GM23338 (cell line): ENCODE measurements at regions not wholly inside any gene's neighbourhood (a gene's known extent, or its start where the extent isn't known, plus 50 kb on each side); places are given as distances from the start of the nearest gene placed in this dataset.

ENCODE experiments used
- ATAC-seq: fragments of 200-7000 bp; cut with Tn5 transposase; 3 replicates; pipeline ENCODE4 v1.9.1; 2020
- DNase-seq: peaks from one replicate; pipeline ENCODE4 v3.0.0-alpha.2; 2015; ENCODE audit warnings: low spot score
- H2AFZ ChIP-seq: fragments of 200-600 bp; sonication (generic); 2 replicates; pipeline ENCODE4 v1.8.0; 2016; ENCODE audit warnings: antibody characterized with exemption, mild to moderate bottlenecking, moderate library complexity
- H3F3A ChIP-seq: fragments of 200-600 bp; sonication (generic); replicated peaks from 2 replicates; pipeline ENCODE4 v1.8.0; 2017; ENCODE audit warnings: antibody characterized with exemption, mixed run types, low read depth
- H3K27ac ChIP-seq: fragments of 200-600 bp; sonication (generic); 2 replicates; pipeline ENCODE4 v1.6.1; 2016; ENCODE audit warnings: low read depth
- H3K27me3 ChIP-seq: fragments of 200-600 bp; sonication (generic); 2 replicates; pipeline ENCODE4 v1.8.0; 2016; ENCODE audit warnings: mild to moderate bottlenecking, mixed run types, moderate library complexity; ENCODE audit not compliant: insufficient read depth
- H3K36me3 ChIP-seq: fragments of 200-600 bp; sonication (generic); 2 replicates; pipeline ENCODE4 v1.8.0; 2016; ENCODE audit warnings: mild to moderate bottlenecking; ENCODE audit not compliant: insufficient read depth
- H3K4me1 ChIP-seq: fragments of 200-600 bp; sonication (generic); 2 replicates; pipeline ENCODE4 v1.8.0; 2016; ENCODE audit warnings: mild to moderate bottlenecking, moderate library complexity; ENCODE audit not compliant: insufficient read depth
- H3K4me2 ChIP-seq: fragments of 200-600 bp; sonication (generic); 2 replicates; pipeline ENCODE4 v1.7.1; 2017; ENCODE audit warnings: mixed run types
- H3K4me3 ChIP-seq: fragments of 200-600 bp; sonication (generic); 2 replicates; pipeline ENCODE4 v1.6.1; 2016; ENCODE audit warnings: mixed run types
- H3K79me2 ChIP-seq: fragments of 200-600 bp; sonication (generic); replicated peaks from 2 replicates; pipeline ENCODE4 v1.8.0; 2017; ENCODE audit warnings: mild to moderate bottlenecking; ENCODE audit not compliant: insufficient read depth
- H3K9me2 ChIP-seq: fragments of 200-600 bp; sonication (generic); 2 replicates; pipeline ENCODE4 v1.8.0; 2017; ENCODE audit not compliant: insufficient read depth
- H4K20me1 ChIP-seq: fragments of 200-600 bp; sonication (generic); replicated peaks from 2 replicates; pipeline ENCODE4 v1.8.0; 2017; ENCODE audit warnings: mild to moderate bottlenecking; ENCODE audit not compliant: insufficient read depth
- H3K27ac Mint-ChIP-seq: 2 replicates; pipeline ENCODE4 v1.8.0; 2020; ENCODE audit warnings: inconsistent platforms, mild to moderate bottlenecking, moderate library complexity, mixed read lengths
- H3K27me3 Mint-ChIP-seq: 3 replicates; pipeline ENCODE4 v1.8.0; 2022; ENCODE audit warnings: low read depth, mild to moderate bottlenecking, moderate library complexity, mixed read lengths, inconsistent platforms; ENCODE audit not compliant: insufficient read depth, poor library complexity
- H3K36me3 Mint-ChIP-seq: 3 replicates; pipeline ENCODE4 v1.8.0; 2021; ENCODE audit warnings: low read depth, mild to moderate bottlenecking, inconsistent platforms, moderate library complexity, mixed read lengths
- H3K4me1 Mint-ChIP-seq: 3 replicates; pipeline ENCODE4 v1.8.0; 2020; ENCODE audit warnings: mild to moderate bottlenecking, inconsistent platforms, mixed read lengths
- H3K4me3 Mint-ChIP-seq: 3 replicates; pipeline ENCODE4 v1.8.0; 2021; ENCODE audit warnings: moderate library complexity, mild to moderate bottlenecking, inconsistent platforms, mixed read lengths
- H3K9me3 Mint-ChIP-seq: 3 replicates; pipeline ENCODE4 v1.8.0; 2020; ENCODE audit warnings: moderate library complexity, mild to moderate bottlenecking, inconsistent platforms, mixed read lengths
- CREB1 ChIP-seq: fragments of 250-450 bp; sonication (Bioruptor Pico); IDR thresholded peaks from 2 replicates; pipeline ENCODE4 v1.5.0; 2020; ENCODE audit warnings: low read depth, mild to moderate bottlenecking, moderate library complexity
- EZH2 ChIP-seq: fragments of 200-600 bp; sonication (generic); IDR thresholded peaks from one replicate; pipeline ENCODE4 v1.8.0; 2017; ENCODE audit warnings: antibody characterized with exemption, mild to moderate bottlenecking, low read depth; ENCODE audit not compliant: unreplicated experiment
- NANOG ChIP-seq: IDR thresholded peaks from 2 replicates; pipeline ENCODE4 v1.6.1; 2016; ENCODE audit warnings: antibody characterized with exemption, borderline replicate concordance
- ZNF114 ChIP-seq: fragments of 250-450 bp; sonication (Bioruptor Pico); IDR thresholded peaks from 2 replicates; pipeline ENCODE4 v1.5.0; 2020; ENCODE audit warnings: mild to moderate bottlenecking, moderate library complexity
- TF ChIP-seq, protein P1 (sequence below), 2 experiments: fragments of 200-600 bp in 1 of 2; sonication (generic) in 1 of 2; conservative IDR thresholded peaks; 2 replicates each; pipeline versions ENCODE4 v1.5.1 to v1.6.1; 2016 to 2017; ENCODE audit warnings: antibody characterized with exemption in 2 of 2, low read depth in 2 of 2, mild to moderate bottlenecking in 2 of 2, moderate library complexity in 1 of 2
- TF ChIP-seq, protein P2 (sequence below): fragments of 250-450 bp; sonication (Bioruptor Pico); IDR thresholded peaks from 2 replicates; pipeline ENCODE4 v1.5.0; 2020; ENCODE audit warnings: mild to moderate bottlenecking, moderate library complexity

DNA sequence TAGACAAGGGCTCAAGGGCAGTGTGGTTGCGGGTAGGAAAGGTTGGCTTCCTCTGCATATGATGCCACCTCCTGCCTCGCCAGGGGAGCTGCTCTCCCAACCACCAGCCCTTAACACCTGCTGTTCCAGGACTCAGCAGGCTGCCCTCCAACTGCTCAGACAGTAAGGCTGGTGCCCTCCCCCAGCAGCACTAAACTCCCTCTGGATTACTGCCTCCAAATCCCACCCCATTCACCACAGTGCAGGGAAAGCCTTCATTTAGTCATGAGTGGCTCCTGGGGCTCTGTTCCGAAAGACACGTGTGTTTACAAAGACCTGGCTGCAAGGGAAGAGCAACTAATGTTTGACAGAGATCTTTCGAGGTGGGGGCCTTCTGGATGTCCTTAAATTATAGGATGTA, 437.2 kb upstream of the MKI67 start (continued):
- no peak for TF ChIP-seq NANOG
- no peak for TF ChIP-seq CREB1 (CRISPR knock-in tag)
- TF ChIP-seq, protein P1, sequence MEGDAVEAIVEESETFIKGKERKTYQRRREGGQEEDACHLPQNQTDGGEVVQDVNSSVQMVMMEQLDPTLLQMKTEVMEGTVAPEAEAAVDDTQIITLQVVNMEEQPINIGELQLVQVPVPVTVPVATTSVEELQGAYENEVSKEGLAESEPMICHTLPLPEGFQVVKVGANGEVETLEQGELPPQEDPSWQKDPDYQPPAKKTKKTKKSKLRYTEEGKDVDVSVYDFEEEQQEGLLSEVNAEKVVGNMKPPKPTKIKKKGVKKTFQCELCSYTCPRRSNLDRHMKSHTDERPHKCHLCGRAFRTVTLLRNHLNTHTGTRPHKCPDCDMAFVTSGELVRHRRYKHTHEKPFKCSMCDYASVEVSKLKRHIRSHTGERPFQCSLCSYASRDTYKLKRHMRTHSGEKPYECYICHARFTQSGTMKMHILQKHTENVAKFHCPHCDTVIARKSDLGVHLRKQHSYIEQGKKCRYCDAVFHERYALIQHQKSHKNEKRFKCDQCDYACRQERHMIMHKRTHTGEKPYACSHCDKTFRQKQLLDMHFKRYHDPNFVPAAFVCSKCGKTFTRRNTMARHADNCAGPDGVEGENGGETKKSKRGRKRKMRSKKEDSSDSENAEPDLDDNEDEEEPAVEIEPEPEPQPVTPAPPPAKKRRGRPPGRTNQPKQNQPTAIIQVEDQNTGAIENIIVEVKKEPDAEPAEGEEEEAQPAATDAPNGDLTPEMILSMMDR (conservative IDR thresholded peaks at IDR 0.05; ENCODE audit: low read depth in 2 of 2): no peak
- no peak for TF ChIP-seq EZH2

DNA sequence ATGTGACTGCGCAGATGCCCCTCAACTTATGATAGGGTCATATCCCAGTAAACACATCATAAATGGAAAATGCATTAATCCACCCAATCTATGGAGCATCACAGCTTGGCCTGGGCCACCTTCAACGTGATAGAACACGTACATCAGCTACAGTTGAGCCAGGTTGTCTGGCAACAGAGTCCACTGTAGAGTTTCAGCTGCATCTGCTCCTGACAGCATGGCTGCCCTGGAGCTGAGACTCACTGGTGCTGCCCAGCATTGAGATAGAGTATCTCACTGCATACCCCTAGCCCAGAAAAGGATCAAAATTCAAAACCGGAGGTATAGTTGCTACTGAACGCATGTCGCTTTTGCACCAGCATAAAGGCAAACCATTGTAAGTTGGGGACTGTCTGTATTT, 437.7 kb upstream of the MKI67 start:
- Histone ChIP-seq H4K20me1 (no peaks in the 10 kb centered on the region), H3K4me2 (no peak overlapping the region), H3K27ac (no peak overlapping the region), H3K9me2 (0 out of 2 replicates have a peak, but pooled peaks cover 11% of the 10 kb centered on the region), H3K4me1 (no peaks in the 10 kb centered on the region), H2AFZ (no peak overlapping the region), H3K4me3 (no peak overlapping the region), H3K36me3 (peaks cover 12% of the 10 kb centered on the region; the same call in 1 of the 2 replicates), H3K27me3 (no peaks in the 10 kb centered on the region), H3K79me2 (no peaks in the 10 kb centered on the region), H3F3A (no peaks in the 10 kb centered on the region)
- peaks cover 4% of the 10 kb centered on the region for H3K27me3 Mint-ChIP-seq
- peaks cover 29% of the 10 kb centered on the region for H3K9me3 Mint-ChIP-seq
- H3K4me1 Mint-ChIP-seq: peaks cover 9% of the 10 kb centered on the region
- no peak overlapping the region for H3K4me3 Mint-ChIP-seq
- H3K36me3 Mint-ChIP-seq: peaks cover 12% of the 10 kb centered on the region
- no peak overlapping the region for H3K27ac Mint-ChIP-seq
- no peak for ATAC-seq
- TF ChIP-seq EZH2 (no peak), ZNF114 (no peak)
- TF ChIP-seq, protein P2, sequence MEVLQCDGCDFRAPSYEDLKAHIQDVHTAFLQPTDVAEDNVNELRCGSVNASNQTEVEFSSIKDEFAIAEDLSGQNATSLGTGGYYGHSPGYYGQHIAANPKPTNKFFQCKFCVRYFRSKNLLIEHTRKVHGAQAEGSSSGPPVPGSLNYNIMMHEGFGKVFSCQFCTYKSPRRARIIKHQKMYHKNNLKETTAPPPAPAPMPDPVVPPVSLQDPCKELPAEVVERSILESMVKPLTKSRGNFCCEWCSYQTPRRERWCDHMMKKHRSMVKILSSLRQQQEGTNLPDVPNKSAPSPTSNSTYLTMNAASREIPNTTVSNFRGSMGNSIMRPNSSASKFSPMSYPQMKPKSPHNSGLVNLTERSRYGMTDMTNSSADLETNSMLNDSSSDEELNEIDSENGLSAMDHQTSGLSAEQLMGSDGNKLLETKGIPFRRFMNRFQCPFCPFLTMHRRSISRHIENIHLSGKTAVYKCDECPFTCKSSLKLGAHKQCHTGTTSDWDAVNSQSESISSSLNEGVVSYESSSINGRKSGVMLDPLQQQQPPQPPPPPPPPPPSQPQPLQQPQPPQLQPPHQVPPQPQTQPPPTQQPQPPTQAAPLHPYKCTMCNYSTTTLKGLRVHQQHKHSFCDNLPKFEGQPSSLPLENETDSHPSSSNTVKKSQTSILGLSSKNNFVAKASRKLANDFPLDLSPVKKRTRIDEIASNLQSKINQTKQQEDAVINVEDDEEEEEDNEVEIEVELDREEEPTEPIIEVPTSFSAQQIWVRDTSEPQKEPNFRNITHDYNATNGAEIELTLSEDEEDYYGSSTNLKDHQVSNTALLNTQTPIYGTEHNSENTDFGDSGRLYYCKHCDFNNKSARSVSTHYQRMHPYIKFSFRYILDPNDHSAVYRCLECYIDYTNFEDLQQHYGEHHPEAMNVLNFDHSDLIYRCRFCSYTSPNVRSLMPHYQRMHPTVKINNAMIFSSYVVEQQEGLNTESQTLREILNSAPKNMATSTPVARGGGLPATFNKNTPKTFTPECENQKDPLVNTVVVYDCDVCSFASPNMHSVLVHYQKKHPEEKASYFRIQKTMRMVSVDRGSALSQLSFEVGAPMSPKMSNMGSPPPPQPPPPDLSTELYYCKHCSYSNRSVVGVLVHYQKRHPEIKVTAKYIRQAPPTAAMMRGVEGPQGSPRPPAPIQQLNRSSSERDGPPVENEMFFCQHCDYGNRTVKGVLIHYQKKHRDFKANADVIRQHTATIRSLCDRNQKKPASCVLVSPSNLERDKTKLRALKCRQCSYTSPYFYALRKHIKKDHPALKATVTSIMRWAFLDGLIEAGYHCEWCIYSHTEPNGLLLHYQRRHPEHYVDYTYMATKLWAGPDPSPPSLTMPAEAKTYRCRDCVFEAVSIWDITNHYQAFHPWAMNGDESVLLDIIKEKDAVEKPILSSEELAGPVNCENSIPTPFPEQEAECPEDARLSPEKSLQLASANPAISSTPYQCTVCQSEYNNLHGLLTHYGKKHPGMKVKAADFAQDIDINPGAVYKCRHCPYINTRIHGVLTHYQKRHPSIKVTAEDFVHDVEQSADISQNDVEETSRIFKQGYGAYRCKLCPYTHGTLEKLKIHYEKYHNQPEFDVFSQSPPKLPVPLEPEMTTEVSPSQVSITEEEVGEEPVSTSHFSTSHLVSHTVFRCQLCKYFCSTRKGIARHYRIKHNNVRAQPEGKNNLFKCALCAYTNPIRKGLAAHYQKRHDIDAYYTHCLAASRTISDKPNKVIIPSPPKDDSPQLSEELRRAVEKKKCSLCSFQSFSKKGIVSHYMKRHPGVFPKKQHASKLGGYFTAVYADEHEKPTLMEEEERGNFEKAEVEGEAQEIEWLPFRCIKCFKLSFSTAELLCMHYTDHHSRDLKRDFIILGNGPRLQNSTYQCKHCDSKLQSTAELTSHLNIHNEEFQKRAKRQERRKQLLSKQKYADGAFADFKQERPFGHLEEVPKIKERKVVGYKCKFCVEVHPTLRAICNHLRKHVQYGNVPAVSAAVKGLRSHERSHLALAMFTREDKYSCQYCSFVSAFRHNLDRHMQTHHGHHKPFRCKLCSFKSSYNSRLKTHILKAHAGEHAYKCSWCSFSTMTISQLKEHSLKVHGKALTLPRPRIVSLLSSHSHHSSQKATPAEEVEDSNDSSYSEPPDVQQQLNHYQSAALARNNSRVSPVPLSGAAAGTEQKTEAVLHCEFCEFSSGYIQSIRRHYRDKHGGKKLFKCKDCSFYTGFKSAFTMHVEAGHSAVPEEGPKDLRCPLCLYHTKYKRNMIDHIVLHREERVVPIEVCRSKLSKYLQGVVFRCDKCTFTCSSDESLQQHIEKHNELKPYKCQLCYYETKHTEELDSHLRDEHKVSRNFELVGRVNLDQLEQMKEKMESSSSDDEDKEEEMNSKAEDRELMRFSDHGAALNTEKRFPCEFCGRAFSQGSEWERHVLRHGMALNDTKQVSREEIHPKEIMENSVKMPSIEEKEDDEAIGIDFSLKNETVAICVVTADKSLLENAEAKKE (CRISPR knock-in tag): no peak
- DNase-seq: no peak
